ENCODE measurements at regions not wholly inside any gene's neighbourhood (a gene's known extent, or its start where the extent isn't known, plus 50 kb on each side); places are given as distances from the start of the nearest gene placed in this dataset.

DNA sequence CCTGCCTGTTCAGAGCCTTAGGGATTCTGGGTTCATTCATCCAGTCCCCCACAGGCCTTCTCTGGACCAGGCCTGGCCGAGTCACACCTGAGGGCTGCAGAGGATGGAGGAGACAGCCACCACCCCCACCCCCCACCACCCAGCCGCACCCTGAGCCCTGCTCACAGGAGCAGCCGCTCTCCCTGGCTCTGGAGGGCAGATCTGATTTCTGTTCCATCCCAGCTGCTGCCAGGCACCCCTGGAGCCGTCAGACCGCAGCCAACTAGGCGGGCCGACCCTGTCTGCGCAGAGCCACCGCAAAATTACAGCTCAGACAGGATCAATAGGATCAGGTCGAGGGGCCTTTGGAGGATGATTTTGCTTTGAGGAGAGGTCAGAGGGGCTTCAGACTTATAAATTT, 154.6 kb upstream of the MYL2 start:
- no peak for DNase-seq

DNA sequence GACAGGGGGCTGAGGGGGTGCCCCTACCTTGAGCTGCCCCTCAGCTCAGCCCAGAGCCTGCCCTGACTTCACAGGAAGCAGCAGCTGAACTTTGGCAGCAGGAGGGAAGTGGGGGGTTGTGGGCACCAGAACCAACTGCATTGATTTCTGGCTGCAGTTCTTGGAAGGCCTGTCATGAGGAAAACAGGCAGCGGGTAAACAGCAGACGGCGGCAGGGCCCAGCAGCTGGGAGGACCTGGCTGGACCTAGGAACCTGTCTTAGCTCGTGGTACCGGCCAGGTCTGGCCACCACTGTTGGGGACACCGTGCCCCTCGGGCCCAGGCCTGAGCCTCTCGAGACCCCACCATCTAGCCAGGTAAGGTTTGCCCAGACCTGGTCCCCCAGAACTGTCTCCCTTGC, 154.2 kb upstream of the MYL2 start:
- DNase-seq: no peak

DNA sequence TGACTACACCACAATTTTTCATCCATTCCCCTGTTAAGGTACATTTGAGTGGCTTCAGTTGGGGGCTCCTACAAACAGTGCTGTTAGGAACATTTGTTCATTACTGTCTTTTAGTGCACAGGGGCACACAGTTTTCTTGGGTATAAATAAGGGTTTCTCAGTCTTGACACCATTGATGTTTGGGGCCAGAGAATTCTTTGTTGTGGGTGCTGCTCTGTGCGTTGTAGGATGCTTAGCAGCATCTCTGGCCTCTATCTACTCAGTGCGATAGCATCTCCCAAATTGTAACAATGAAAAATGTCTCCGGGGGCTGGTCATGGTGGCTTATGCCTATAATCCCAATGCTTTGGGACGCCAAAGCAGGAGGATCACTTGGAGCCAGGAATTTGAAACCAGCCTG, 153.0 kb upstream of the MYL2 start:
- DNase-seq: no peak

DNA sequence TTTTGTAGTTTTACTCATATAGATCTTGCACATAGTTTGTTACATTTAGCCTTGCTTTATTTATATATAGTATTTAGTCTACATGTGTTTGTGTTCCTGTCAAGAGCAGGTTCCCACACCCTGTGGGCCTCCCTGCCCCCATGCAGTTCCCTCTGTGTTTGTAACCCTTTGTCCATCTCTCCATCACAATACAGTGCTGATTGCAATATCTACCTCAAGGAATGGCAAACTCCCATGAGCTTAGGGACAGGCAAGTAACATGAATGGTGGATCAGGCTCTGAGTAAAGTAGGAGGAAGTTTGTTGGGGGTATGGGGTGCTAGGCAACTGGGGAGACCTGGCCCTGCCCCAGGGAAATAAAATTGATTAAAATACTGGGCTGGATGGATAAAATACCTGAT, 151.9 kb upstream of the MYL2 start:
- DNase-seq: no peak

DNA sequence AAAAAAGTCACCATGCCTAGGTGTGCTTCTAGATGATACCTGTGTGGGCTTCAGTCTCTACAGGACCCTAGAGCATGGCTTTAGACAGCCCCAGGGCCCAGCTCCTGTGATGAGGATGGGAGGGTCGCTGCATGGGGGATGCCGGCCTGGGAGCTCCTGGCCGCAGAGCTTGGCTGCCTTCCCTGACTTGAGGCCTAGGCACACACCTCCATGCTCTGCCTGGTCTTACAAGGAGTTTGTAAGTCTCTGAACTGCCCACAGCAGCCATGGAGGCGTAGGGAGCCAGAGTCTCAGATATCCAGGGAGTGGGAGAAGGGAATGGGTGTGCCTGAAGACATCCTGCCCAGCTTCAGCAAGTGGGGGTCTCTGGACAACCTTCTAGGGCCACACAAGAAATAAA, 149.5 kb upstream of the MYL2 start:
- no peak for DNase-seq

DNA sequence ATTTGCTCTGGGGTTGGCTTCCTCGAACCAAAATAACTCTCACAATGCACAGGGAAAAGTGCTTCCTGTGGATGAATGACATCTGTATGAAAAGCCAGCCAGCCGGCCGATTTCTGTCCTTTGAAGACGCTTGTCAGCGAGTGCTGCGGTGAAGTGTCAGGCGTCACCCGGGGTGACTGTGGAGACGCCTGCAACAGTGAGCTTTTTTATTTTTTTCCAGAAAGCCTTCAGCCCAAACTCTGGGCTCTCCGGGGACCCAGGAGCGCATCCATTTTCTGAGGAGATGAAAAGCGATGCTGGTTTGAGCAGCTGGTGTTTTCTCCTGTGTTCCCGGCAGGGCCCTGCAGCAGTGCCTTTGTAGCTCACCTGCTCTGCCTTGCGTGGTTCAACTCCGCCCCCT, 147.9 kb upstream of the MYL2 start:
- DNase-seq: no peak

DNA sequence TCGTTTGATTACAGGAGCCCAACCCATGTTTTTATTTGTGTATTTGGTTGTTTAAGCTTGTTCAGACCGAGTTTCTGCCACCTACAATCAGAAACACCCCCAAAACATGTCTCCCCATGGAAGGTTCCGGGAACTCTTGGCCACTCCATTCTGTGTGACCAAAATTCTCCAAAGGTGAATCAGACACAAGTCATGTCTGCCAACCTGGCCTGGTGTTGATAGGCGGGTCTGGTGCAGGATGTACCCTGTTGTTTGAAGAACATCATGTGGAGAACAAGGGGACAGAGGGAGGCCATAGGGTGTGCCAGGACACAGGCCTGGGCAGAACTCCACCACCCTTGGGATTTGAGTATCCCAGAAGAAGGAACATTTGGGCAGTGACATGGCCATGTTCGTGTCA, 147.1 kb upstream of the MYL2 start:
- DNase-seq: no peak

DNA sequence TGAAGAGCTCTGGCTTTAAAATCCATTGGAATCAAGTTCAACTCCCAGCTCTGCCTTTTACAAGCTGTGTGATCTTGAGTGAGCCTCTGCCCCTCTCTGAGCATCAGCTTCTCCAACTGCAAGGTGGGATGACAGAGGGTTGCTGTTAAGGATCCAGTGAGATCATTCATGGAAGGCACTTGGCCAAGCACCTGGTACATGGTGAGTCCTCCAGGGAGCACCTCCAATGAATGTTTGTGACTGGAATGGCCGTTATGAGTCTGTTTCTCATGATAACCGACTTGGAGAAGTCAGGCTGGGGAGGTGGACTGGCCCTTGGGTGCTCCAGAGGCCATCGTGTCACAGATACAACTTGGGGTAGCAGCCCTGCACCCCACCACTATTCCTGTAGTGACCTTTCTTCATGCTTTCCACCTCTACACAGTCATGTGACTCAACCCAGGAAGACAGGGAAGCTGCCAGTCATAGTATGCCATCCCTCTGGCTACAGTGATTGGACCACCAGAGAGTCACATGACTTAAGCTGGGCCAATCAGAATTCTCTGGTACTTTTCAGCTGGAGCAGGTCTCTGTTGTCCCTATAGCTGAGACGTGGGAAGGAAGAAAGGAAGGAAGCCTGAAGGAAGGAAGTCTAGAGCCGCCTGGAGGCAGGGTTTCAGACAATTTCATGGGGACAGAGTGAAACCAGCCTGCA, 146.5 kb upstream of the MYL2 start:
- no peak for DNase-seq

DNA sequence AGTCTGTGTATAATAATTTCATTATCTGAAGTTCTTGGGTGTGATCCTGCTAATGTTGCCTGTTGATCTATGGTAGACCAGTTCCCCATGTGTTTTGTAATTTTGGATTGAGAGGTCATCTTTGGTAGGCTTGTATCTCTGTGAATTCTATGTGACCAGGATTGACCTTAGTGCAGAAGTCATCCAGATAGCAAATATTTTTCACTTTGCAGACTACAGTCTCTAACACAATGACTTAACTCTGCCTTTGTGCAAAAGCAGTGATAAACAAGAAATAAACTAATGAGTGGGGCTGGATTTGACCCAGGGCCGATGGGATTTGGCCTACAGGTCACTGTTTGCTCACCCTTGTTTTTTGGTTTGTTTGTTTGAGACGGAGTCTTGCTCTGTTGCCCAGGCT, 144.6 kb upstream of the MYL2 start:
- no peak for DNase-seq

DNA sequence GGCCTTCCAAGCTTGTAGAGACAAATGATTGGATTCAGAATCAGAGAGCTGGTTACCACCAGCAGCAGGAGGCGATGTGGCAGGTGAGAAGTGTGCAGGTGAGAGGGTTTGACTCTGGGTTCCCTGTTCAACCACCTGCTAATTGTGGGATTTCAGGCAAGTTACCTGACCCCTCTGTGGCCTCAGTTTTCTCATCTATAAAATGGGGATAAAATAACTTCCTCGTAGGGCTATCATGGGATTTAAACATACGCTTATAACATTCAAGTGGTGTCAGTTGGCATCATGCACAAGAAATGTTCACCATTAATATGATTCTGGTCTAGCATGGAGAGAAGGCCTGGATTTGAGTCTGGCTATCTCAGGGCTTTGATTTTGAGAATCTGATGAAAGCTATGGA, 143.8 kb upstream of the MYL2 start:
- DNase-seq: no peak

DNA sequence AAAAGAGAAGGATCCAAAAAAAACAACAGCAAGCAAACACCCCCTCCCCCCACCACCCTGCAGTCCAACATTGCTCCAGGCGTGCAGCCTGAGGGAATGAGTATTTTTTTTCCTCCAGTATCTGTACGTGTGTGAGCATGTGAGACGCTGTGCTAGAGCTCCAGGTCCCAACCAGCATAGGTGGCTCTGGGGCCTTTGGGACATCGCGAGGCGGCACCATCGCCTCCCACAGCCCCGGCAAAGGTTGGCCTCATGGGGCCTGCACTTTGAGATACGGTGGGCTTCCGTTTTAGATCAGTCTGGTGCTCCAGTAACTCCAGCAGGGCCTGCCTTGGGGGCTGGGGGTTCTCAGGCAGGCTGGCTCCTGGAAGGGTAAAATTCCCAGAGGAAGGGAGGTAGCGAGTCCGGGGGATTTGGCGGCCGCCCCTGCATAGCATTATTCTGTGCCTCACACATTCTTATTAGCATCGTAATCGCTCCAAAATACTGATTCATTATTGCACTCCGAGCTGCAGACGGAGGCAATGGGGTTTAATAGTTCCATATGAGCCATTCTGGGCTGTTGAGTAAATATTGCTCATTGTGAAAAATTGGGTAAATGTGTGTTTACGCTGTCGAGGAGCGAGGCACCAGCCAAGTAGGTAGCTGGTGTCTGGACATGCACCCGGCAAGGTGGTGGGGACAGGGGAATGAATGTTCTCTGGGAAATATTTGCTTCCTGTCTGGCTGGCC, 143.1 kb upstream of the MYL2 start:
- DNase-seq: no peak

DNA sequence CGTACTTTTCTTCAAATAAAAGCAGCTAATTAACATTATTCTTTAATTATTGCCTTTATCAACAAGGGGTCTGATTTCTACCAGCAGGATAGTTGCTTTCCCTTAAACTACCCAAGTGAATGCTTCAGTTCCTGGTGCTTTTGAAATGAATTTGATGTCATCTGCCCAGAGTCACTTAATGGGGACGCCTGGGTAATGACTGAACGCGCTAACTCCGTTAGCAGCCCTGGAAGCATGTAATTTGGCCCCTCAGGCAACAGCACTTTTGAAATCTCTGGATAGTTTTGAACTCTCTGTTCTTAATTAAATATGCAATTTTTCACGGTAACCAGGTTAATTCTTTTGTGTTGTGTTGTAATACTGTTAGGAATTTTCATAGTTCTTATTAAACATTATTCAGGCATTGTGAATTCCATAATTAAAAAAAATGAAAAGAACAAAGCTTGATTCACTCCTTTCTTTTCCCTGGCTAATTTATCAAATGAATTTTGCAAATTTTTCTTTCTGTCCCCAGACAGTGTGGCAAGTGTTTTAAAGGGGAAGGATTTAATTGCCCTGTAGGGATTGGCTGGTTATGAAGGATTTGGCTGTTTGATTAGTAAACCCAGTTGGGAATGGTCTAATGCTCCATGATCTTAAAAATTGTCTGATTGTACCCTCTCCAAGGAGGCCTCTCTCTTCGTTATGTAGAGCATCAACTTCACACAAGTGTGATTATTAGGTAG, 137.5 kb upstream of the MYL2 start:
- DNase-seq: no peak

DNA sequence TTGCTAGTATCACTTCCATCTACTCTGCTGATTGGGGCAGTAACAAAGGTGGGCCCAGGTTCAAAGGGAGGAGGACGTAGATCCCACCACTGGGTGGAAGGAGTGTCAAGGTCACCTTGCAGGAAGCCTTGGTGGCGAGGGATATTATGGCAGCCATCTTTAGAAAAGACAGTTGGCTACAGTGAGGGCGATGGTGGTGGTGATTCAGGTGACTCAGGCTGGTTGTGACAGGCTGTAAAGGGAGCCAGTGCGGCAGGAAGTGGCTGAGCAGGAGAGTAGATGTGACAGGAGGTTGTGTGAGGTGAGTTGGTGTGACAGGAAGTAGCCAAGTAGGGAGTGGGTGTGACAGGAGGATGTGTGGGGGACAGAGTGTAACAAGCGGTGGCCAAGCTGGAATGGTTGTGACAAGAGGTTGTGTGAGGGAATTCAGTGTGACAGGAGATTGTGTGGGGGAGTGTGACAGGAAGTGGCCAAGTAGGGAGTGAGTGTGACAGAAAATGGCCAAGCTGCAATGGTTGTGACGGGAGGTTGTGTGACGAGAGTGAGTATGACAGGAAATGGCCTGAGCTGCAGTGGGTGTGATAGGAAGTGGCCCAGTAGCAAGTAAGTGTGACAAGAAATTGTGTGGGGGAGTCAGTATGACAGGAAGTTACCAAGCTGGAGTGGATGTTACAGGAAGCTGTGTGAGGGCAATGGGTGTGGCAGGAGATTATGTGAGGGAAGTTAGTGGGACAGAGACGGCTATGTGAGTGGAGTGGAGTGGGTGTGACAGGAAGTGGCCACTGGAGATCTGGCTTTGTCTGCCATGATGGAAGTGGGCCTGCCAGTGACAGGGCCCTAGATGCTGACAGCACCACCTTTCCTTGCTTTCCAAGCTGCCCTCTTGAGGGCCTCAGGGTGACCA, 136.5 kb upstream of the MYL2 start:
- DNase-seq: peak; percentile 98 to 99

DNA sequence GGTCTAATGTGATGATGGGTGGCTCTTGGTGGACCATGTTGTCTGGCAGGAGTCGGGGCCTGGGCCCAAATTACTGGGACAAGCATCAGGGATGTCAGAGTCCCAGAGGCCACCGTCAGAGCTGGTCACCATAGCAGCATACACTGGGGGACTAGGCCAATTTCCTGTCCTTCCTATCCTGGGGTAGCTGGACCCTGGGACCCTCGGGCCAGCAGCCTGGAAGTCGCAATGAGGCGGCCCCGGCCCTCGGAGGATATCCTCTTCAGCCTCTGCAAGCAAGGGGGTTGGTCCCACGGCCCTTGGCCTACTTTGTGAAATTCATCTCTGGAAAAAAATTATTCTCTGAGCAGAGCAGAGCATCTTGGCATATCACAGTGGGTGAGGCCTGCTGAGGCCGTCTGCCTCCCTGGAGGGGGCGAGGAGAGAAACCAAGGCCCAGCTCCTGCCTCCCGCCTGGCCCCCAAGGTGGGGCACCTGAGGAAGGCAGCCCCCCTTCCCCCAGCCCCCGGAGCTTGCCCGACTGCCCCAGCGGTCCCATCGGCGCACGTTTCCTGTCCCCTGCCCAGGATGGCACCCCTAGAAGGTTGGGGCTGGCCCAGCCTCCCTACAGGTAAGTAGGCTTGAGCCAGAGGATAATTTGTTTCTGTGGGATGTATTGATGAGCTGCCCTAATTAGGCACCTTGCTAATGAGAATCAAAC, 135.0 kb upstream of the MYL2 start:
- no peak for DNase-seq

DNA sequence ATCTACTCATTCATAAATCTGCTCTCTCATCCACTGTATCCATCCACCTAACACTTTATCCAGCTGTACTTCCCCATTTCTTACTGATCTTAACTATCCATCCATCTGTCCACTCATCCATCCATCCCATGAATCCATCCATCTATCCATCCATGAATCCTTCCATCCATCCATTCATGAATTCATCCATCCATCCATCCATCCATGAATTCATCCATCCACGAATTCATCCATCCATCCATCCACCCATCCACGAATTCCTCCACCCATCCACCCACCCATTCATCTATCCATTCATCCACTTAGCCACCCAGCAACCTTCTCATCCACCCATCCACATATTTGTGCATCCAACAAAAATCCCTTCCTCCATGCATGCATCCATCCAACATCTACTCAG, 128.6 kb upstream of the MYL2 start:
- DNase-seq: no peak

DNA sequence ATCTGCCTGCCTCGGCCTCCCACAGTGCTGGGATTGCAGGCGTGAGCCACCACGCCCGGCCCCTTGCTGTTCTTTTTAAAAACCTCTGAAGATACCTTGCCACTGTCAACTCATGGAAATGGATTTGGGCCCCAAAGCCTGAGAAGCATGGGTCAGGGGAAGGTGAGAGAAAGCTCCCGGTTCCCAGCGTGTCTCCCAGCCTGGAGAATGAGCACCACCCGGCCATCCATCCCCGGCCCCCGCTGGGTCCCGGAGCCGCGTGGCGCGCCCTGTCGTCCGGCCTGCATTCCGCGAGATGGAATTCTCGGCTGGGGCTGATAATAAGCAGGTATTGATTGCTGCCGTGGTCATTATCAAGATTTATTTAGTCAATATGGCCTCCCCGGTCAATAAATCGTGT, 126.5 kb upstream of the MYL2 start:
- DNase-seq: no peak

DNA sequence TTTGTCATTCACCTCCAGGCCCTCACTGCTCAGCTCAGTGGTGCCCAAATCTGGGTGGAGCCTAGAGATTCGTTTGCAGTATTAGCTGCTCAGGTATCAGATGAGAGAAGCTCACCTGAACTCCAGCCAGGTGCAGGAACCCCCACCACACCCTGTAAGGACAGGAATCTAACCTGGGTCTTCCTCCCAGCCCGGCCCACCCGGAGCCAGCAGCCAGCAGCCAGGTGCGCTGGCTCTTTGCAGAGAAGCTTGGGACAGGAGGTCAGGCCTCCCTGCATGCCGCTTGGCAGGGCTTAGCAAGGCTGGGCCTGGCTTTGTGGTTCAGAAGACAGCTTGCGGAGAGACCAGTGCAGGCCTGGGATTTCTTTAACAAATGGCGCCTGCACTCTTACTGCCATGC, 125.6 kb upstream of the MYL2 start:
- no peak for DNase-seq

DNA sequence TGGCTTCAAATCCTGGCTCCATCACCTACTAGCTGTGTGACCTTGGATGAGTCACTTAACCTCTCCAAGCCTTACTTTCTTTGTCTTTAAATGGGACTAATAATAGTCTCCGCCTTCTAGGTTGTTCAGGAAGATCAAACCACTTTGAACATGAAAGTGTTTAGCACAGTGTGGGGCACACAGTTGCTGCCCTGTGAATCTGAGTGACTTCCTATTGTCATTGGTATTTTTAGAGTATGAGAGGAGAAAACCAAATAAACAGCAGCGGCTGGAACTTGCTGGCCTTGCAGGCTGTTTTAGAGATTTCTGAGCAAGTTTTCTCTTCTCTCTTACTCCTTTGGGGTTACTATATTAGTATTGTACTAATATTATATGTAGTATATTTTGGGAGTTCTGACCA, 120.7 kb upstream of the MYL2 start:
- no peak for DNase-seq

DNA sequence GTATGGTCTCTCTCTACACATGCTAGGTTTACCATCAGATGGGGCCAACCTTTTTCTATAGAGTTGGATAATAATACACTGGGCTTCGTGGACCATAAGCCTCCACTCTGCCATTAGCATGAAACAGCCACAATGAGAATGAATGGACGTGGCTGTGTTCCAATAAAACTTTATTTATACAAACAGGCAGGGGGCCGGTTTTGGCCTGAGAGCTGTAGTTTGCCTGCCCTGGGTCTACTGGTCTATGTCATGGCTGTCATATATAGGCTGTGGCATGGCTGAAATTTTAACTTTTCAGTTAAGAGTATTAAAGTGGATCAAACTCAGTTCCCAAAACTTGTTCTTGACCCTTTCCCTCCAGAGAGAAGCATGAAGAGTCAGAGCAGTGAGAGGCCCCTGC, 120.3 kb upstream of the MYL2 start:
- no peak for DNase-seq

DNA sequence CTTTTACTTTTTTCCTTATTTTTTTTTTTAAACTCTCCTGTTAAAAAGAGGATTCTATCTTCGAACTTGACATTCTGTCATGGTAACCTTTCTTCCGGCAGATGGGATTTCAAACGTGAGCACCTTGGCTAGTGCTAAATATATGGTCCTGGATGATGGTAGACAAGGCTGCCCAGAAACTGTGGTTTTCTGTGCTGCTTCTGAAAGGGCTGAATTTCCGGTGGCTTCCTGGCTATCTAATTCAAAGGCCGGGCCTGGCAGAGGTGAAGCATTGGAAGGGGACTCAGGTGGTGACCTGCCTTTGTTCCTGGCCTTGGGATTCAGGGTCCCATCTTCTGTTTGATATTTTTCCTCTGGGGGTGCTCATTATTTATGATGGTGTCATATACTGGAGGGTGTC, 118.6 kb upstream of the MYL2 start:
- DNase-seq: no peak

DNA sequence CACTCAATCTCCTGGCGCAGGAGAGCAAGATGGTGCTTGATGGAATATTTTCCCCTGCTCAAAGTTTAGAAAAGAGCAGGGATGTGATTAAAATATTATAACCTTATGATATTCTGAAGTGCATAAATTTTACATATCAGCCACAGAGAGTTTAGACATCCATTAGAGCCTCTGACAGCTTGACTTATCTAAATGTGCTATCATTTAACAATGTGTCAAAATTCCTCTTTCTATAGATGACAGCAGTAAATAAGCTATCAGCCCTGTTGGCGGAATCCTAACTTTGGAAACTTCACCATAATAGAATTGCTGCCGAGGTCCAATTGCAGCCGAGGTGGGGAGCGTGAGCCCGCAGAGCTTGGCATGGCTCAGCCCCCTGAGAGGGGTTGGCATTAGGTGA, 117.7 kb upstream of the MYL2 start:
- DNase-seq: no peak

DNA sequence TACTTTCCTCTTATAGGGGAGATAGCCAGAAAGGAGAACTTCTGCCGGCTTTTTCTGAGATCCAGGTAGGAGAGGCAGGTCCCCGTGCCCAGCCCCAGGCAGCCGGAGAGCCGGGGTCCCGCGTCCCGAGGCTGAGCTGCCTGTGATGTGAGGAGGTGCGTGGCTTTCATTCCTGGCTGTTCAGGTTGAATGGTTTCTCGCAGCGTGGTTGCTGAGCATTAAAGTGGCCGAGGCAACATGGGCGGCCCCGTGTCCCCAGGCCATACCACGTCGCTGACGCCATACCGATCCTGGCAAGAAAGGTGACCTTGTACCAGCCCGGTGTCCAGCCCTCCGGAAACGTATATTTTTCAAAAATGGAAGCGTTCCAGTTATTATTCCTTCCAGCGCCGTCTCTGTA, 116.7 kb upstream of the MYL2 start:
- no peak for DNase-seq
